NCI-H2171 (cell line): ENCODE measurements at regions not wholly inside any gene's neighbourhood (a gene's known extent, or its start where the extent isn't known, plus 50 kb on each side); places are given as distances from the start of the nearest gene placed in this dataset.
"Not testable (repeated sequence)": the region's sequence is repeated elsewhere in the genome, so short reads cannot be mapped to it uniquely, and the experiment has no call there.

Experiments
- DNase-seq: peaks from one replicate; lab custom pipeline; 2025; lab: John Stamatoyannopoulos, UW

DNA sequence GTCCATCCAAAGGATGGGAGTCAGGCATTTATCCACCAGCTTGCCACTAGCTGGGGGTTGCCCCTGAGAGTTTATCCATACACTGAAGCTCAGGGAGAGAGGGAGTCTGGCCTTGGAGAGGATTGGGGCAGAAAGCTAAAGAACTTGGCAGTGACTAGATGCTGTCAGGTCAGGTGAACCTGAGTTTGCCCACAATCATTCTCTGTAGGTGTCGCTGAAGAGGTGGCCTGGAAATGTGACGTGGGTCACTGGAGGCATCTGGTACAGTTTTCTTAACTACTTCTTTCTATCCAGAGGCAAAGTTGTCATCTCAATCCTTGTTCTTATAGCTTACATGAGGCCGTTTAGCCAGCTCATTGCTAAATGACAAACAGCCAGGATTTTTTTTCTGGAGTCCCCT, 298.0 kb upstream of the CTNNB1 start:
- DNase-seq, result no peak

DNA sequence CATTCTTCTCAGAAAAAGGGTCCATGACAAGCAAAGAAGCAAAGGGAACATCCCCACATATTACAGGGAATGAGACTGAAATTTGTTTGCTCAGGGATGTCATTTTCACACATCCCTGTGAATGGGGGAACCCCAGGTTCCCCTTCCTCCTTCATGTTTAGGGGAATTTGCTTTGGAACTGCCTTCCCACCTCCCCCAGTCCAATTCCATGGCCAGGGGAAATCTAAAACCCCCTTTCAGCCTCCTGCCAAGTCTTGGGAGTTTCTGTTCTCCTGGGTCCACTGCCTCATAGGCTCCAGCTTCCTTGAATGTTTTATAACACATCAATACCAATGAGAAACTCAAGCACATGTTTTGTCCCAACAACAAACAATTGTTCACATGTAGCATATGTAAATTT, 297.5 kb upstream of the CTNNB1 start:
- no peak for DNase-seq

DNA sequence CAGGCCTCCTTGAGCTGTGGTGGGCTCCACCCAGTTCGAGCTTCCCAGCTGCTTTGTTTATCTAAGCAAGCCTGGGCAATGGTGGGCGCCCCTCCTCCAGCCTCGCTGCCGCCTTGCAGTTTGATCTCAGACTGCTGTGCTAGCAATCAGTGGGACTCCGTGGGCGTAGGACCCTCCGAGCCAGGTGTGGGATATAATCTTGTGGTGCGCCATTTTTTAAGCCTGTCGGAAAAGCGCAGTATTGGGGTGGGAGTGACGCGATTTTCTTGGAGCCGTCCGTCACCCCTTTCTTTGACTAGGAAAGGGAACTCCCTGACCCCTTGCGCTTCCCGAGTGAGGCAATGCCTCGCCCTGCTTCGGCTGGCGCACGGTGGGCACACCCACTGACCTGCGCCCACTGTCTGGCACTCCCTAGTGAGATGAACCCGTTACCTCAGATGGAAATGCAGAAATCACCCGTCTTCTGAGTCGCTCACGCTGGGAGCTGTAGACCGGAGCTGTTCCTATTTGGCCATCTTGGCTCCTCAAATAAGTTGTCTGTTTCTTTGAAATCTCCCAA, 291.3 kb upstream of the CTNNB1 start:
- DNase-seq, result not testable (repeated sequence)

DNA sequence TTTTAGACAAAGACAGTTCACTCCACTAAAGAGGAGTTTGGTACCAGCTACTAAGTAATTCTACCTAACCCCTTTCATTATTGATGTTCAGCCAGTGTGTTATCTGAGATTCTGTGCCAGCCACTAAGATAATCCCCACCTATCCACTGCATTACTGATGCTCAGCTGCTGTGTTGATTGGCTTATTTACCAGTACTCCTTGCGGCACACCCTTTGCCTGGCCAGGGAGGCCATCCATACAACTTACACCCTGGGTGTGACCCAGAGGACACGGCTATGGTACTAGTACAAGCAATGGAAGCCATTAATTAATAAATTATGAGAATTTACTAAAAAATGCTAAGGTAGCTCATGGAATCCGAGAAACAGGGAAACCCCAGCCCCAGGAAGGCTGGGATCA, 290.7 kb upstream of the CTNNB1 start:
- DNase-seq, result no peak

DNA sequence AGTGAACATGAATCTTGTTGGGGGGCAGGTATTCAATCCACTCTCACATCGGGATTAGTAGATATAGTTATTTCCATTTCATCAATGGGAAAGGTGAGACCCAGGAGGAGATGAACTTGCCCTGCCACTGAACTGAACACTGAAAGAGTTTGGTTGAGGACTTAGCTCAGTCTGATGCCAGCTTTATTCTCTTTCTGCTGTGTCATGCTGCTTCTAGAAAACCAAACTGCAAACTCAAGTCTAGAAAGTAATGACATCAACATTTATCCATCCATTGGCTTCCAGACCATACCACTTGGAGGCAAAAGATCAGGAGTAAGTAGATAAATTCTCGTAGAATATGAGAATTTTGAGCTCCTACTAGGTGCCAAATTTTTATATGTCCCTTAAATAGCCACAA, 288.0 kb upstream of the CTNNB1 start:
- DNase-seq, result no peak

DNA sequence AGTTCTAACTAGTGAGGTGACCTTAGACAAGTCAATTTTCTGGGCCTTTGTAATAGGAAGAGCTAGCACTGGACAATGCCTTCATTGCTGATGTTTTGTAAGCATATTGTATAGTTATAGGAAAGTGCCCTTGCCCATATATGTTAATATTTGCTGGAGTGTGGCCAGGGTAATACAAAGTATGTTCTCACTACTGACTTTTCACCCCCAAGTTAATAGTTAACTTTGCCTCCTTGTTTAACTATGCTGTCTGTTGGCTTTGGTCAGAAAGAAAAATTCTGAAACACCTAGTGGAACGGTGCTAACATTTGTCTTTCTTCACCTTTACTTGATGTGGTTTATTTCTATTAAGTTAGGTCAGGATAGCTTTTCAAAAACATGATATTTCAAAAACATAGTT, 287.4 kb upstream of the CTNNB1 start:
- DNase-seq, result no peak

DNA sequence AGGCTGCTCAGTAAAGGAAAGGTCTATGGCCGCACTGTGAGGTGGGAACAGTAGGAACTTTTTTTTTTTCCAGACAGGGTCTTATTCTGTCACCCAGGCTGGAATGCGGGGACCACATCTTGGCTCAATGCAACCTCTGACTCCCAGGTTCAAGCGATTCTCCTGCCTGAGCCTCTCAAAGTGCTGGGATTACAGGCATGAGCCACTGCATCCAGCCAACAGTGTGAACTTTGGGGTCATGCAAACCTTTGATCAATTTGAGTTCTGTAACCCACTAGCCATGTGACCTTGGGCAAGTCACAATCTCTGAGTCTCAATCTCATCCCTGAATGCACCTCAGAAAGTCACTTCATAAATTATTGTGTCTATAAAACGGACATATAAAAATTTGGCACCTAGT, 286.8 kb upstream of the CTNNB1 start:
- no peak for DNase-seq

DNA sequence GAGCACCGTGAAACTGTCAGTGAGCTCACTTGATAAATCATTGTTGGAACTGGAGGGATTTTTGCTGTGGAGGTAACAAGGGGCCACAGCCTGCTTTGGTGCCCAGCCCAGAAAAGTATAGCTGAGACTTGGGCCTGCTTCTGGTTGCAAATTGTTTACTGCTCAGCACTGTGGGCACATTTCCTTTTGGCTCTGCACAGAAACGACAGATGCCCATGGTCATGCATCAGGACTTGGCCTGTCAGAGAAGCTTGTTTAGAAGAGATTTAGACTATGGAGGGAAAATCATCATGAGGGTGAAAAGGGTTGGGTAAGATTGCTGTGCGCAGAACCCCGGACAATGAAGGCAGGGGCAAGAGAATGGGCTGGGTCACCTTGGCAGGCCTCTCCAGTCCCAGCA, 286.1 kb upstream of the CTNNB1 start:
- DNase-seq, result no peak

DNA sequence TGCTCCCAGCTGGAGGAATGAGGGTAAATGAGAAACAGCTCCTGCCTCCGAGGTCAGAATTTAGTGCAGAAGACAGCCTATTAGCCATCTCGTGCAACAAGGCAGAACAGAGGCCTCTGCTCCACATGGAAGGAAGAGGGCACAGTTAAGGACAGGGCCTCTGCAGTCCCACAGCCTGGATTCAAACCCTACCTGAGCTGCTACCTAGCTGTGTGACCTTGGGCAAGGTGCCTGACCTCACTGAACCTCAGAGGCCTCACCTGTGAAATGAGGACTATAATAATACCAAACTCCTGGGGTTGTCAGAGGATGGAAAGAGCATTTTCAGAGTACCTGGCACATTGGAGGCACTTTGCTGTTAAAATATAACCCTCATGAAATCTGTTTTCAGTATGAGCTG, 285.7 kb upstream of the CTNNB1 start:
- DNase-seq, result no peak

DNA sequence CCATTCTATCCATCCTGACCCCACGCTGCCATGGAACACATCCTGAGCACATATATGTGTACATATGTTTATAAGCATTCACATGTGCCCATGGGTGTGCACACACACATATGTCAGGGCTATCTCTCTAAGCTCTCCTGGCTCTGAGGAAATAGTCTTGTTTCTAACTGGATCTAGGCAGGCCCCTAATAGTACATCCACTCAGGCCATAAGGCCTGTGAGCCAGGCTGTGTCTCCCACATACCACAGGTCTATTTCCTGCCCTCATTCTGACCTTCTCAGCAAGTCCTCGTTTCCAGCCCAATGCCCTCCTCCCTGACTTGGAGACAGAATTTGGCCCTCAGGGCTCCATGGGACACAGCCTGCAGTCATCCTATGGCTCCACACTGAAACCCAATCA, 284.8 kb upstream of the CTNNB1 start:
- no peak for DNase-seq

DNA sequence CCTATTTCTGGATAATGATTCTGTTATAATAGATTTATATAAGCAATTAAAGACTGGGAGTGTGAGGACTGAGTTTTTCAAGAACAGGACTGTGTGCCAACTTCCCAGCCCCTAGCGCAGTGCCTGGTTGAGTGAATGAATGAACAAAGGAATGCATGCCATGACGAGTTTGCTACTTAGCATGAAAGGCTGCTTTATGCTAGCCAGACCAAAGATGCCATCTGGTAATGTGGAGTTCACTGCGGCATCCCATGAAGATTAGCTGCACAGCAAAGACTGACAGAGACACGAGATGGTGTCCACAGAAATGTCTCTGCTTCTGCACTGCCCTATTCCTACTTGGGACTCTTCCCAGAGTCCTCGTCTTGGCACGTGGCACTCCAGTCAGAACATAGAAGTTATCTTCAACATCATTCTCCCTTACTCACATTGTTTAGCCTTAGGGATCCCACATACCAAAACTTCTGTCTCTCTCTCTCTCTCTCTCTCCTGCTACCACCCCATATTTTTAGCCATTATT, 283.9 kb upstream of the CTNNB1 start:
- no peak for DNase-seq

DNA sequence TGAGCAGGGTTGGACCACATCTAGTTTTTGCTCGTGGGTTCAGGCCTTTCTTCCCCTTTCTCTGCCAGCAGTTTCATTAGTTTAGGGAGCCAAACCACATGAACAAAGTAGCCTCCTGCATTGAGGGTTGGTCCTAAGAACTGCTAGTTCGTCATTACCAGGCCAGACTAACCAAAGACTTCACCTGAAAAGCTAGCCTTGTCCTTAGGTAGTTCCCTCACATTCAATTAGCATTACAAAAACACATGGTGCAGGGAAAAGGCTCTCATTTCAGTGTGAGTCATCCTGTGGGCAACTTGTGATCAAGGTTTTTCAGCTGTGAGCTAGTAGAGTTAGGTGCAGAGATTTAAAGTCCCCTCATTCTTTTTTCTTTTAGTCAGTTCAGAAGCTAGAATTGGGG, 279.3 kb upstream of the CTNNB1 start:
- no peak for DNase-seq

DNA sequence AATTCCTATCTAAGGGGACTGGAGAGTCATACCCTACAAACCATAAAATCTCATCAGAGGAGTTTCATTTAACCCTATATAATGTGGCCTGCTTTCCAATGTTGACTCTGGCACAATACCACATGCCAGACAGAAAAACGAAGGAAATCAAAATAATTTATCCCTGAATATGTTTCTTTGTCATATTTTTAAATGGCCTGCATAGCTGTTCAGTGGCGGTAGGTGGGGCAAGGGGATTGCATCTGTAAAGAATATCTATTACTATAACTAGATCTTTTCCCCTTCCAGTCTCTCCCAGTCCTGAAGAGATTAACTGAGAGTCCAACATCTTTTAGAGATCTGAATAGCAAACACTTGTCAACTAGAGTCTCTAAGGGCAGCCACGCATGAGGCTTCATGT, 278.1 kb upstream of the CTNNB1 start:
- DNase-seq, result no peak

DNA sequence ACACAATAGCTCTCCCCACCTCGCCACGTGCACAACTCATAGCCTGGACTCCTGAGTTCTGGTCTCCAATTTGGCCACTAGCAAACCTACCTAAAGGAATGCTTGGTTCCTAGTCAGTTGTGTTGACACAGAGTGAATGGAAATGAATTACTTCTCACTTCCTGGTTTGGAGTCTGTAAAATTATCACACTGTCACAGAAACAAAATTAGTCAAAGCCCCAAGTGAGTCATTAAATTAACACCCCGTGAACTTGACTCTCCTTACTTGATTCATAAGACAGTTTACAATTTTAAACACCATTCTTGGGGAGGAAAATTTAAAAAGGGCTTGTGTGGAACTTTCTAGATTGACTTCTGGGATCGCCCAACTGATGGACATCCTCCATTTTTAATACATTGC, 276.2 kb upstream of the CTNNB1 start:
- DNase-seq, result no peak

DNA sequence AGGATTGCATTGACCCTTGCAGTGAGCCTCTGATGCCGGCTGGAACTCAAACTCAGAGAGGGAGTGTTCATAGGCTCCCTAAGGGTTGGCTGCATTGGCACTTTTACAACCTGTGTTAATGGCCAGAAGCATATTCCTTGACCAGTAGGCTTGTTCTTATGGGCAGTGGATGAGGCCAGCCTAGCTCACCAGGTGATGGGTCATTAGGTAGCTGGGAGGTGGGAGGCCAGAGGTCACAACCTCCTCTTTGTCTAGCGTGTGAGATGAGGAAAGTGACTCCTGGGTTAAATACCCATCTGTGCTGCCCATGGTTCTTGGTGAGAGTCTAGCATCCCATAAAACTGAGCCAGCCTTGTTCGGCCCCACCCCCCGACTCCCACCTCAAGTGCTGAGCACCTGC, 275.7 kb upstream of the CTNNB1 start:
- no peak for DNase-seq

DNA sequence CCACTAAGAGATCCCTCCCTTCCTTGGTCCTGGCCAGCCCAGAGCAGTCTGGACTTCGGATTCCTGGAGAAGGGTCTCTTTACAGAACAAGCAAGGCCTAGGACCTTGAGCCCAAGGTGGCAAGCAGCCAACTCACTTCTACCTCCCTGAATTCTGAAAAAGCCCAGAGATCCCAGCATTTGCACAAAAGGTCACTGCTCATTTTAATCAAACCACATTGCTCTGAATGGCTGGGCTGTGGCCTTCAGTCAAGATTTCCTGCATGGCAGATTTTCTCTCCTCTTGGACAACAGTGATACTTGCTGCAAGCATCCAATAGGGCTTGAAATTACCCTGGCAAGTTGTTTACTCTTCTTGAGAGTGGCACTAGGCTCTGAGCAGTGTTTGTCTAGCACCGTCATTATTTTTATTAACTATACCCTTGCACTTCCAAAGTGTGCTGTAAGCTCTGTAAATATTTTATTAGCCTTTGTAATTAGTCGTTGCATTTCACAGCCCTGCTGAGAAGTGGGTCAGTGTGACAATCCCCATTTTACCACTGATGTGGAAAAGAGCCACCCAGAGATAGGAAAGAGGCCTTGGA, 274.7 kb upstream of the CTNNB1 start:
- DNase-seq, result no peak

DNA sequence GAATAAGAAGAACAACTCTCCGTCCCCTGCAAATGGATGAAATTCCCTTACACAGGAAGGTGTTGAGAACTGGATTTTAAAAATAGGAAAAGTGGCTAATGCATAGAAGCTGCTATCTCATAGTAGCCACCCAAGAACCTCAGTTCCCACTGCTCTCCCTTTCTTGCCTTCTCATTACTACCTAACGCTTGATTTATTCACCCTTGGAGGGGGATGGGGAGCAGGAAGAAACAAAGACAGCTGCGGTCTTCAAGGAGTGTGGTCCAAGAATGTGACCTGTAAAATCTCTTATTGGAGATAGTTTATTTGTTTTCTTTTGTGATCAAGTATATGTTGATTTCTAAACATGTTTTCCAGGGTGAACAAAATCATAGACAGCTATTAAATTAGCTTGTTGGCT, 274.1 kb upstream of the CTNNB1 start:
- DNase-seq, result no peak

DNA sequence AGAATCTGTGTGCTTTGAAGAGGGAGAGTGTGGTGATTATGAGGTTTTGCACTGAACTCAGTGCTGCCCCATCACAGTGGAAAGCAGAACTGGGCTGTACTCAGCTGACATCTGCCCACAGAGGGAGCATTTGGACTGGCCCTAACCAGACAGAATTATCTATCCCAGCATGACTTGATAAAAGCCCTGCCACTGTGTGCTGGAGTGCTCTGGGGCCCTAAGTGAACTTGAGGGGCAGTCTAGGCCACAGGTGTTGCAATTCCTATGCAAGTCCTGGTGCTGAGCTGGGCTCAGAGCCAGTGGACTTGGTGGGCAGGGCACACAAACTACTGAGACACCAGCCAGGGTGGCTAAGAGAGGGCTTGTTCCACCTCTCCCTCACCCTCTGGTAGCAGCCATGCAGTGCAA, 269.2 kb upstream of the CTNNB1 start:
- no peak for DNase-seq

DNA sequence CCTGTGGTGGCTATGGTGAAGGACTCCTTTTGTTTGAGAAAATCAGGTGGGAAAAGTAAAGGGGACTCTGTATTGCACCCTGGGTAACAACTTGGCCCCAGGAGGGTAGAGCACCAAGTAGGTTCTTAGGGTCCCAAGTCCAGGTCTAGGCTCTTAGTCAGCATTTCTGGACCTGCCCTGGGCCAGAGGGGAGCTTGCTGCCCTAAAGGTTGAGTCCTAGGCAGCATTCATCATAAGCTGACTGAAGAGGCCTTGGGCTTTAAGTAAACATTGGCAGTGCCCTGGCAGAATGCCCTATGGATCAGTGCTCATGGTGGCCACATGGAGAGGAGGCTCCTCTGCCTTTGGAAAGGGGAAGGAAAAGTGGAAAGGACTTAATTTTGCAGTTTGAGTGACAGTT, 268.5 kb upstream of the CTNNB1 start:
- DNase-seq, result no peak

DNA sequence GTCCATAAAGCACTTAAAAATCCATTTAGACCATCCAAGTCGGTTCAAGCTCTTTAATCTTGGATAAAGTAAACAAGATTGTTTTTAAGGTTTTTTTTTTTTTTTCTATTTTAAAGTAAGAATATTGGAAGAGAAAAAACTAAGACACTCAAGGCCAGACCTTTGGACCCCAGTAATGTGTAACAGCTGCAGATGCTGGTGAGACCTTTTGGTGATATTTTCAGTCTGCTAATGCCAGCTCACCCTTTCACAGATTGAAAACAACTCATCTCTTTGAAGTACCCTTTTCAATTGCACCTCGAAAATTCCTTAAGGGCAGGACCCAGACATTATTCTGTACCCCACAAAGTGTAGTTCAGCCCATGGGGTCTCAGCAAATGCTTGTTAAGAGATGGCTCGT, 260.7 kb upstream of the CTNNB1 start:
- DNase-seq, result no peak

DNA sequence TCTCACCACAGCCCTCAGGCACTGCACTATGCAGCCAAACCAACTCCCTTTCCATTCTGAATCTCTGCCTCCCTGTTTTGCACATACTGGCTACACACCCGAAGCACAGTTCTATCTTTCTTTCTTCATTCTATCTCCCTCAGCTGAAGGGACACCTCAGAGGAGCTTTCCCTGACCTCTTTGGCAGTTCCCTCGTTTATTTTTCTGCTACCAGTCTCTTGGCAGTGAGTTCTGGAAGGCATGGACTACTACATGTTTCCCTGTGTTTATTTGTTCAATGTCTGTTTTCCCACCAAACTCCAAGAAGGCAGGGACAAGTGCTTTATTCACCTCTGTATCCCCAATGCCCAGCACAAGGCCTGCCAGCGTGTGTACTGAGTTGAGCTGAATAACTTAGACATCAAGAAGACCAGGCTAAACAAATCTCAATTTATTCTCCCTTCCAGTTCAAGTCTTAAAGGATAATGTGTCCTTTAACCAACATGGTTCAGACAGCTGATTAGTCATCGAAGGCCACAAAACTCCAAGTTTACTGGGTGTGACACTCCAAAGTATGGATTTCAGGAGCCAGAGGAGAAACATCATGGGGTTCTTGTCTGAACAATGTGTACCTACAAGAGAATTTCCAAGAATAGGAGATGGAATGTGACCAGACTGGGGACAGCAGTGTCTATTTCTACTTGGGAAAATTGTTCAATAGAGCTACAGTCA, 260.1 kb upstream of the CTNNB1 start:
- DNase-seq, result no peak

DNA sequence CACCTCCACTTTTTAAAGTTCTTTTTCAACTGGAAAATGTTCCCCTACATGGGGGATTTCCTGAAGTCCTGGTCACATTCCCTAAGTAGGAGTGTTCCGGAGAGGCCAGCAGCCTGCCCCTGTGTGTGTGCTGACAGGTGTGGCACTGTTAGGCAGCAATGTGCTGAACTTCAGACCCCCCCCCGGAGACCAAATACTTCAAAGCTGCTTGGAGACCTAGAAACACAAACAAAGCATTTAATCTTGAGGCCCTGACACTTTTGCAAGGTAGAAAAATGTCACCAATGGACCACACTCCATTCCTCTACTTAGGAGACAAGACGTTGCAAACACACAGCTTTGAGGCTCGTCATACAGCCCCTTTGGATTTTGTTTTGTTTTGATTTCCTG, 259.6 kb upstream of the CTNNB1 start:
- no peak for DNase-seq

DNA sequence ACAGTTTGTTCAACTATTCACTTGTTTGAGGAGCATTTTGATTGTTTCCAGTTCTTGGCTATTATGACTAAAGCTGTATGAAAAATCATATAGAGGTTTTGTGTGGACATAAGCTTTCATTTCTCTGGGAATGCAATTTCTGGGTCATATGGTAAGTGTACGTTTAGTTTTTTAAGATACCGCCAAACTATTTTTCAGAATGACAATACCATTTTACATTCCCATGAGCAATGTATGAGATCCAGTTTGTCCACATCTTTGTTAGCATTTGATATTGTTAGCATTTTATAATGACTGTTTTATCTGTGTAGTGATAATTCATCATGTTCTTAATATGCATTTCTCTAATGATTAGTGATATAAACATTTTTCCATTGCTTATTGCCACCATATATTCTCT, 258.7 kb upstream of the CTNNB1 start:
- no peak for DNase-seq

DNA sequence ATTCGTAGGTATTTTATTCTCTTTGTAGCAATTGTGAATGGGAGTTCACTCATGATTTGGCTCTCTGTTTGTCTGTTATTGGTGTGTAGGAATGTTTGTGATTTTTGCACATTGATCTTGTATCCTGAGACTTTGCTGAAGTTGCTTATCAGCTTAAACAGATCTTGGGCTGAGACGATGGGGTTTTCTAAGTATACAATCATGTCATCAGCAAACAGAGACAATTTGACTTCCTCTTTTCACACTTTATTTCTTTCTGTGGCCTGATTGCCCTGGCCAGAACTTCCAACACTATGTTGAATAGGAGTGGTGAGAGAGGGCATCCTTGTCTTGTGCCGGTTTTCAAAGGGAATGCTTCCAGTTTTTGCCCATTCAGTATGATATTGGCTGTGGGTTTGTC, 252.3 kb upstream of the CTNNB1 start:
- DNase-seq, result not testable (repeated sequence)
